IMR-90 (cell line): ENCODE measurements at regions not wholly inside any gene's neighbourhood (a gene's known extent, or its start where the extent isn't known, plus 50 kb on each side); places are given as distances from the start of the nearest gene placed in this dataset.

Experiments used
- ATAC-seq: fragments of 200-7000 bp; cut with Tn5 transposase; 2 replicates; pipeline ENCODE4 v1.9.1; 2020; ENCODE audit warnings: low read depth, mild to moderate bottlenecking, moderate library complexity
- BruUV-seq: library from RNA; stranded (reverse); fragments of 400-500 nt; replicated peaks from 2 replicates; lab custom pipeline; 2021; lab: Mats Ljungman, UMichigan
- CTCF ChIA-PET: fragments of 300-600 bp; formaldehyde crosslinking; extraction: SDS; loops from one replicate; lab custom pipeline; 2021; ENCODE audit warnings: antibody characterized with exemption; lab: Yijun Ruan, JAX
- POLR2A ChIA-PET: fragments of 300-600 bp; sonication (Branson Sonifier 250); formaldehyde crosslinking; loops from one replicate; lab custom pipeline; 2022; ENCODE audit warnings: antibody characterized with exemption; ENCODE audit not compliant: unreplicated experiment; lab: Charles Lee
- DNase-seq: peaks from one replicate; pipeline ENCODE4 v3.0.0; 2013
- H2AFZ ChIP-seq: replicated peaks from 2 replicates; pipeline ENCODE3; 2013; ENCODE audit warnings: low read length, mild to moderate bottlenecking; ENCODE audit not compliant: poor library complexity
- H2AK5ac ChIP-seq: 2 replicates; pipeline ENCODE4 v1.6.1; 2013; ENCODE audit warnings: low read depth, low read length, inconsistent platforms
- H2AK9ac ChIP-seq: replicated peaks from 2 replicates; pipeline ENCODE3; 2013; ENCODE audit warnings: mild to moderate bottlenecking, low read depth, low read length, moderate library complexity; ENCODE audit not compliant: poor library complexity
- H2BK120ac ChIP-seq: 2 replicates; pipeline ENCODE4 v1.6.1; 2013; ENCODE audit warnings: low read depth, low read length, inconsistent platforms
- H2BK15ac ChIP-seq: 3 replicates; pipeline ENCODE4 v1.6.1; 2013; ENCODE audit warnings: low read depth, low read length, inconsistent platforms
- H2BK20ac ChIP-seq: 2 replicates; pipeline ENCODE4 v1.6.1; 2013; ENCODE audit warnings: low read depth, mild to moderate bottlenecking, inconsistent platforms, low read length, moderate library complexity
- H2BK5ac ChIP-seq: 2 replicates; pipeline ENCODE4 v1.6.1; 2013; ENCODE audit warnings: mild to moderate bottlenecking, low read depth, low read length, inconsistent platforms; ENCODE audit not compliant: poor library complexity, severe bottlenecking
- H3K14ac ChIP-seq: replicated peaks from 2 replicates; pipeline ENCODE4 v1.6.1; 2013; ENCODE audit warnings: low read depth, low read length, inconsistent platforms
- H3K18ac ChIP-seq: 2 replicates; pipeline ENCODE4 v1.6.1; 2013; ENCODE audit warnings: low read depth, low read length, control low read depth
- H3K23ac ChIP-seq: 2 replicates; pipeline ENCODE4 v1.6.1; 2013; ENCODE audit warnings: low read depth, low read length, inconsistent platforms
- H3K27ac ChIP-seq: 2 replicates; pipeline ENCODE4 v1.5.1; 2013; ENCODE audit warnings: mild to moderate bottlenecking, control low read depth, low read length; ENCODE audit not compliant: insufficient read depth
- H3K27me3 ChIP-seq: 2 replicates; pipeline ENCODE4 v1.6.1; 2013; ENCODE audit warnings: low read length; ENCODE audit not compliant: control insufficient read depth, insufficient read depth
- H3K36me3 ChIP-seq: 2 replicates; pipeline ENCODE4 v1.6.1; 2013; ENCODE audit warnings: low read length, mixed read lengths; ENCODE audit not compliant: control insufficient read depth, insufficient read depth
- H3K4ac ChIP-seq: 2 replicates; pipeline ENCODE4 v1.6.1; 2013; ENCODE audit warnings: low read depth, low read length, inconsistent platforms
- H3K4me1 ChIP-seq: 2 replicates; pipeline ENCODE4 v1.6.1; 2013; ENCODE audit warnings: low read length, mixed read lengths; ENCODE audit not compliant: control insufficient read depth, insufficient read depth
- H3K4me2 ChIP-seq: 2 replicates; pipeline ENCODE4 v1.6.1; 2013; ENCODE audit warnings: low read depth, mild to moderate bottlenecking, control low read depth, low read length, moderate library complexity
- H3K4me3 ChIP-seq: 2 replicates; pipeline ENCODE4 v1.5.1; 2013; ENCODE audit warnings: low read depth, mild to moderate bottlenecking, control low read depth, low read length, moderate library complexity; ENCODE audit not compliant: insufficient read depth
- H3K56ac ChIP-seq: 2 replicates; pipeline ENCODE4 v1.6.1; 2013; ENCODE audit warnings: low read length, inconsistent platforms; ENCODE audit not compliant: insufficient read depth; ENCODE audit errors: extremely low read depth
- H3K79me1 ChIP-seq, 2 experiments: 2 replicates each; pipeline ENCODE4 v1.6.1; 2013; ENCODE audit warnings: low read length in 2 of 2, inconsistent platforms in 1 of 2, low read depth in 1 of 2
- H3K9ac ChIP-seq: 2 replicates; pipeline ENCODE4 v1.6.1; 2013; ENCODE audit warnings: low read depth, low read length, control low read depth
- H3K9me1 ChIP-seq: 2 replicates; pipeline ENCODE4 v1.6.1; 2013; ENCODE audit warnings: low read length, inconsistent platforms; ENCODE audit not compliant: insufficient read depth
- H3K9me3 ChIP-seq: 2 replicates; pipeline ENCODE4 v1.6.1; 2013; ENCODE audit warnings: low read length; ENCODE audit not compliant: control insufficient read depth, insufficient read depth
- H4K20me1 ChIP-seq: 2 replicates; pipeline ENCODE4 v1.6.1; 2013; ENCODE audit warnings: low read length, inconsistent platforms; ENCODE audit not compliant: insufficient read depth
- H4K5ac ChIP-seq: 2 replicates; pipeline ENCODE4 v1.6.1; 2013; ENCODE audit warnings: mild to moderate bottlenecking, low read depth, low read length, control low read depth
- H4K8ac ChIP-seq, 2 experiments: 2 replicates each; pipeline ENCODE4 v1.6.1; 2013; ENCODE audit warnings: low read depth in 2 of 2, low read length in 2 of 2, control low read depth in 1 of 2, inconsistent platforms in 1 of 2
- H4K91ac ChIP-seq: 2 replicates; pipeline ENCODE4 v1.6.1; 2013; ENCODE audit warnings: low read depth, low read length, inconsistent platforms; ENCODE audit not compliant: insufficient read depth
- CEBPB ChIP-seq: IDR thresholded peaks from 2 replicates; pipeline ENCODE4 v1.6.1; 2012; ENCODE audit warnings: low read depth, low read length, improper control_type of control experiment
- CHD1 ChIP-seq: IDR thresholded peaks from 2 replicates; pipeline ENCODE4 v1.6.1; 2012; ENCODE audit warnings: low read depth, low read length, improper control_type of control experiment
- MXI1 ChIP-seq: IDR thresholded peaks from 2 replicates; pipeline ENCODE4 v1.6.1; 2012; ENCODE audit warnings: low read depth, mild to moderate bottlenecking, low read length, moderate library complexity, borderline replicate concordance
- POLR2A ChIP-seq: IDR thresholded peaks from 2 replicates; pipeline ENCODE4 v1.6.1; 2012; ENCODE audit warnings: mild to moderate bottlenecking, low read depth, low read length
- RAD21 ChIP-seq: IDR thresholded peaks from 2 replicates; pipeline ENCODE4 v1.6.1; 2012; ENCODE audit warnings: low read length, improper control_type of control experiment
- WGBS, 2 experiments: methylation state at CpG; one replicate each; pipeline versions ENCODE4 v1.1.5 to v1.1.7; 2013; ENCODE audit warnings: missing lambda C conversion rate in 2 of 2; ENCODE audit not compliant: insufficient read length in 1 of 2; ENCODE audit errors: extremely low coverage in 2 of 2; 5-methylcytosine and 5-hydroxymethylcytosine counted together
- dilution Hi-C: fragments of 300-500 bp; cut with HindIII; formaldehyde crosslinking; loops from one replicate; pipeline ENCODE4 v1.14.3; 2018; ENCODE audit warnings: low sequenced_read_pairs; ENCODE audit not compliant: unreplicated experiment
- in situ Hi-C: fragments of 300-500 bp; cut with MboI; formaldehyde crosslinking; loops from 3 replicates; pipeline ENCODE4 v1.14.3; 2019; ENCODE audit warnings: low sequenced_read_pairs, inconsistent platforms, mixed read lengths
- intact Hi-C: fragments of 100-400 bp; cut with micrococcal nuclease; formaldehyde crosslinking; loops from 2 replicates; pipeline ENCODE4 v1.10.0; 2022
- TF ChIP-seq, protein P1 (sequence below): conservative IDR thresholded peaks from 2 replicates; pipeline ENCODE4 v1.5.1; 2012; ENCODE audit warnings: mild to moderate bottlenecking, low read depth, low read length, improper control_type of control experiment
- TF ChIP-seq, protein P2 (sequence below): fragments of 150-350 bp; IDR thresholded peaks from 2 replicates; pipeline ENCODE4 v1.6.1; 2016; ENCODE audit warnings: low read depth, mild to moderate bottlenecking, low read length, moderate library complexity, borderline replicate concordance
- TF ChIP-seq, protein P3 (sequence below): fragments of 150-350 bp; IDR thresholded peaks from 2 replicates; pipeline ENCODE4 v1.6.1; 2017; ENCODE audit warnings: mild to moderate bottlenecking, antibody characterized with exemption, low read length, low read depth

DNA sequence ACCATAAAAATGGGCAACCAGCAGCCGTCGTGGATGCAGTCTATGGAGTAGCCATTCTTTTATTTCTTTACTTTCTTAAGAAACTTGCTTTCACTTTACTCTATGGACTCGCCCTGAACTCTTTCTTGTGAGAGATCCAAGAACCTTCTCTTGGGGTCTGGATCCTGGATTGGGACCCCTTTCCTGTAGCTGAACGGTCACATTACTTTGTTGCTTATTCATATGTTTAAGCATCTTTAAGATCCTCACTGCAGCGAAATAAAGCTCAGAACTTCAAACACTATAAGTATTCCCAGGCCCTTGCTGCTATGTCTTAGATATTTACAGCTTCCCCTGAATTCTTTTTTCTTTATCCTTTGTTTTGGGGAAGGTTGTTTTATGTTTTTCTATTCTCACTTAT is 187.8 kb upstream of the DDI1 start:
- no peaks in the 10 kb centered on the region for H3K9me1 ChIP-seq
- no peak for TF ChIP-seq POLR2A
- TF ChIP-seq, protein P1, sequence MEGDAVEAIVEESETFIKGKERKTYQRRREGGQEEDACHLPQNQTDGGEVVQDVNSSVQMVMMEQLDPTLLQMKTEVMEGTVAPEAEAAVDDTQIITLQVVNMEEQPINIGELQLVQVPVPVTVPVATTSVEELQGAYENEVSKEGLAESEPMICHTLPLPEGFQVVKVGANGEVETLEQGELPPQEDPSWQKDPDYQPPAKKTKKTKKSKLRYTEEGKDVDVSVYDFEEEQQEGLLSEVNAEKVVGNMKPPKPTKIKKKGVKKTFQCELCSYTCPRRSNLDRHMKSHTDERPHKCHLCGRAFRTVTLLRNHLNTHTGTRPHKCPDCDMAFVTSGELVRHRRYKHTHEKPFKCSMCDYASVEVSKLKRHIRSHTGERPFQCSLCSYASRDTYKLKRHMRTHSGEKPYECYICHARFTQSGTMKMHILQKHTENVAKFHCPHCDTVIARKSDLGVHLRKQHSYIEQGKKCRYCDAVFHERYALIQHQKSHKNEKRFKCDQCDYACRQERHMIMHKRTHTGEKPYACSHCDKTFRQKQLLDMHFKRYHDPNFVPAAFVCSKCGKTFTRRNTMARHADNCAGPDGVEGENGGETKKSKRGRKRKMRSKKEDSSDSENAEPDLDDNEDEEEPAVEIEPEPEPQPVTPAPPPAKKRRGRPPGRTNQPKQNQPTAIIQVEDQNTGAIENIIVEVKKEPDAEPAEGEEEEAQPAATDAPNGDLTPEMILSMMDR: no peak
- no peak for TF ChIP-seq RAD21
- no peak for TF ChIP-seq CHD1
- no peak for TF ChIP-seq MXI1
- TF ChIP-seq, protein P2, sequence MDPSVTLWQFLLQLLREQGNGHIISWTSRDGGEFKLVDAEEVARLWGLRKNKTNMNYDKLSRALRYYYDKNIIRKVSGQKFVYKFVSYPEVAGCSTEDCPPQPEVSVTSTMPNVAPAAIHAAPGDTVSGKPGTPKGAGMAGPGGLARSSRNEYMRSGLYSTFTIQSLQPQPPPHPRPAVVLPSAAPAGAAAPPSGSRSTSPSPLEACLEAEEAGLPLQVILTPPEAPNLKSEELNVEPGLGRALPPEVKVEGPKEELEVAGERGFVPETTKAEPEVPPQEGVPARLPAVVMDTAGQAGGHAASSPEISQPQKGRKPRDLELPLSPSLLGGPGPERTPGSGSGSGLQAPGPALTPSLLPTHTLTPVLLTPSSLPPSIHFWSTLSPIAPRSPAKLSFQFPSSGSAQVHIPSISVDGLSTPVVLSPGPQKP: no peak
- TF ChIP-seq, protein P3, sequence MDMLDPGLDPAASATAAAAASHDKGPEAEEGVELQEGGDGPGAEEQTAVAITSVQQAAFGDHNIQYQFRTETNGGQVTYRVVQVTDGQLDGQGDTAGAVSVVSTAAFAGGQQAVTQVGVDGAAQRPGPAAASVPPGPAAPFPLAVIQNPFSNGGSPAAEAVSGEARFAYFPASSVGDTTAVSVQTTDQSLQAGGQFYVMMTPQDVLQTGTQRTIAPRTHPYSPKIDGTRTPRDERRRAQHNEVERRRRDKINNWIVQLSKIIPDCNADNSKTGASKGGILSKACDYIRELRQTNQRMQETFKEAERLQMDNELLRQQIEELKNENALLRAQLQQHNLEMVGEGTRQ: no peak
- no peak for TF ChIP-seq CEBPB
- H3K14ac ChIP-seq: no peak overlapping the region
- no peak overlapping the region for H3K4me2 ChIP-seq
- peaks cover 4% of the 10 kb centered on the region for H3K4me1 ChIP-seq
- H4K8ac ChIP-seq: no peak overlapping the region
- H3K4me3 ChIP-seq: no peak overlapping the region
- WGBS, 2 experiments: no CpG with 5 or more reads among the region's 5 CpGs
- no peaks in the 10 kb centered on the region for H3K79me1 ChIP-seq
- ChIA-PET CTCF (no interaction called here), POLR2A (no interaction called here)
- H2AK5ac ChIP-seq: no peak overlapping the region
- H3K56ac ChIP-seq: no peak overlapping the region
- no peaks in the 10 kb centered on the region for H3K36me3 ChIP-seq
- intact Hi-C loops: loop anchor here (5.0 kb wide), 1 partner anchor 49 kb away; no protein-coding TSS in a partner anchor
- no peak overlapping the region for H4K91ac ChIP-seq
- no peaks in the 10 kb centered on the region for H3K9me3 ChIP-seq
- no peak overlapping the region for H2BK120ac ChIP-seq
- H3K27me3 ChIP-seq: no peaks in the 10 kb centered on the region
- no peak overlapping the region for H3K4ac ChIP-seq
- H3K18ac ChIP-seq: no peak overlapping the region
- H2BK15ac ChIP-seq: no peak overlapping the region; the same call in 2 of the 3 replicates
- no peak overlapping the region for H3K23ac ChIP-seq
- no peak overlapping the region for H3K27ac ChIP-seq
- no peak overlapping the region for H2BK5ac ChIP-seq
- H2AK9ac ChIP-seq: no peak overlapping the region
- no peak overlapping the region for H3K9ac ChIP-seq
- H2AFZ ChIP-seq: no peak overlapping the region
- no peak for ATAC-seq
- no peaks in the 10 kb centered on the region for H4K20me1 ChIP-seq
- dilution Hi-C loops: no loop called here
- no TSS peak for BruUV-seq
- no peak for DNase-seq
- no peak overlapping the region for H4K5ac ChIP-seq
- in situ Hi-C loops: no loop called here
- no peak overlapping the region for H2BK20ac ChIP-seq
